NT2/D1 (cell line): ENCODE measurements at regions not wholly inside any gene's neighbourhood (a gene's known extent, or its start where the extent isn't known, plus 50 kb on each side); places are given as distances from the start of the nearest gene placed in this dataset.

Experiments used
- YY1 ChIP-seq: IDR thresholded peaks from 2 replicates; pipeline ENCODE4 v1.6.1; 2011; ENCODE audit not compliant: insufficient read length, insufficient read depth
- ZNF274 ChIP-seq: IDR thresholded peaks from 2 replicates; pipeline ENCODE4 v1.6.1; 2011; ENCODE audit warnings: mild to moderate bottlenecking, low read depth, low read length

GRCh38 chr5:74312746-74313145 is 327.8 kb downstream of the ENC1 start:
- no peak for TF ChIP-seq ZNF274
- no peak for TF ChIP-seq YY1
